ENCODE measurements at regions not wholly inside any gene's neighbourhood (a gene's known extent, or its start where the extent isn't known, plus 50 kb on each side); places are given as distances from the start of the nearest gene placed in this dataset.
"Not testable (repeated sequence)": the region's sequence is repeated elsewhere in the genome, so short reads cannot be mapped to it uniquely, and the experiment has no call there.

DNA sequence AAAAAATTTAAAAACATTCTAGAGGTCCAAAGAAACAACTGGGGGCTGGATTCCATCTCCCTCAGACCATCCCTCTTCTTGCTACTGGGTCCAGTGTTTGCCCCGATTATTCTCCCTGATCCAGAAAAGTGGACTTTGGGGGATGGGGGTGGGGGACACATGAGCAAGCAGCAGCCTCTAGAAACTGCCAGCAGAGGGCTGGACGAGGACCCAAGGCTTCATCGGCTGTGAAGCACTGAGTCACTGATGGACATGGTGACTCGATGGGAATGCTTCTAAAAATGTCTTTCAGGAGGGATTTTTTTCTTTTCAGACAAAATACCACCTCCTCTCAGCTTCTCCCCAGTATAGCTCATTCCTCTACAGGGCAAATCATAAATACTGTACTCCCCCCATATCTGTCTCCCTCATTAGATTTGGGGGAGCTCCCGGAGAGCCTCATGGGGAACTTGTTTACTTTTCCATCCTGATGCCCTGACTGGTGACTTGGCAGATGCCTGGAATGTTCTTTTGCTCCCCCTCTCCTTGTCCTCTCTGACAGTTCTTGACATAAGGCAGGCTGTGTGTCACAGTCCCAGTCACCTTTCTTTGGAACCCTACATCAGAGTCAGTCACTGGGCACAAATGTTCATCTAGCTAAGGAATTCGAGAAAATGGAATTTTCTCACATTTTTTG is 67.2 kb upstream of the STC2 start:
- TF ChIP-seq, protein P1, sequence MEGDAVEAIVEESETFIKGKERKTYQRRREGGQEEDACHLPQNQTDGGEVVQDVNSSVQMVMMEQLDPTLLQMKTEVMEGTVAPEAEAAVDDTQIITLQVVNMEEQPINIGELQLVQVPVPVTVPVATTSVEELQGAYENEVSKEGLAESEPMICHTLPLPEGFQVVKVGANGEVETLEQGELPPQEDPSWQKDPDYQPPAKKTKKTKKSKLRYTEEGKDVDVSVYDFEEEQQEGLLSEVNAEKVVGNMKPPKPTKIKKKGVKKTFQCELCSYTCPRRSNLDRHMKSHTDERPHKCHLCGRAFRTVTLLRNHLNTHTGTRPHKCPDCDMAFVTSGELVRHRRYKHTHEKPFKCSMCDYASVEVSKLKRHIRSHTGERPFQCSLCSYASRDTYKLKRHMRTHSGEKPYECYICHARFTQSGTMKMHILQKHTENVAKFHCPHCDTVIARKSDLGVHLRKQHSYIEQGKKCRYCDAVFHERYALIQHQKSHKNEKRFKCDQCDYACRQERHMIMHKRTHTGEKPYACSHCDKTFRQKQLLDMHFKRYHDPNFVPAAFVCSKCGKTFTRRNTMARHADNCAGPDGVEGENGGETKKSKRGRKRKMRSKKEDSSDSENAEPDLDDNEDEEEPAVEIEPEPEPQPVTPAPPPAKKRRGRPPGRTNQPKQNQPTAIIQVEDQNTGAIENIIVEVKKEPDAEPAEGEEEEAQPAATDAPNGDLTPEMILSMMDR (IDR thresholded peaks at IDR 0.05; ENCODE audit: low read depth, low read length), result peak; percentile 75

GRCh38 chr5:173394701-173395100 is 66.5 kb upstream of the STC2 start:
- no peak overlapping the region for H3K4me3 ChIP-seq (ENCODE audit: low read depth, low read length)
- TF ChIP-seq, protein P1 (IDR thresholded peaks at IDR 0.05; ENCODE audit: low read depth, low read length), result no peak

More for the DNA sequence above, 67.2 kb upstream of the STC2 start:
- H3K4me3 ChIP-seq (ENCODE audit: low read depth, low read length), result no peak overlapping the region

DNA sequence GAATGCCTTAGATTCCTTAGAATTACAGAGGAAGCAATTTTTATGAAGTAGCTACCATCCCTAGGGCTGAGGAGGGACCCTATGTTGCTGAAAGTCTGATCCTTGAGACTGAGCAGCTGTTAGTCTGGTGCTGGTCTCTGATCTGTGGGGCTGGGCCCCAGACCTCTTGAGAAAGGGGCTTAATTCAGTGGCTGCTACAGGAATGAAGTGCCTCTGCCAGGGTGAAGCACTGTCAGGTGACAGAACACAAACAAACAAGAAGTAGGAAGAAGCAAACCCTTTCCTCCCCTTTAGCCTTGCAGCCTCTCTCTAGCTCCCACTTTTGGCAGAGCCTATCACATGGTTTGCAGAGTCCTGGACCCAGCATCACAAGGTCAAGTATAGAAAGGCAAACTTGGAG is 64.0 kb upstream of the STC2 start:
- TF ChIP-seq, protein P1 (IDR thresholded peaks at IDR 0.05; ENCODE audit: low read depth, low read length), result no peak
- no peak overlapping the region for H3K4me3 ChIP-seq (ENCODE audit: low read depth, low read length)

- H3K4me3 ChIP-seq (ENCODE audit: low read depth, low read length), result no peak overlapping the region
- TF ChIP-seq, protein P1 (IDR thresholded peaks at IDR 0.05; ENCODE audit: low read depth, low read length), result no peak
Measured at GRCh38 chr5:173391031-173391430, 62.8 kb upstream of the STC2 start.

- not testable (repeated sequence) for H3K4me3 ChIP-seq (ENCODE audit: low read depth, low read length)
Measured at GRCh38 chr5:173387293-173387692, 59.1 kb upstream of the STC2 start.

- TF ChIP-seq, protein P1 (IDR thresholded peaks at IDR 0.05; ENCODE audit: low read depth, low read length), result no peak
- H3K4me3 ChIP-seq (ENCODE audit: low read depth, low read length), result no peak overlapping the region
Measured at GRCh38 chr5:173385832-173386360, 57.7 kb upstream of the STC2 start.

DNA sequence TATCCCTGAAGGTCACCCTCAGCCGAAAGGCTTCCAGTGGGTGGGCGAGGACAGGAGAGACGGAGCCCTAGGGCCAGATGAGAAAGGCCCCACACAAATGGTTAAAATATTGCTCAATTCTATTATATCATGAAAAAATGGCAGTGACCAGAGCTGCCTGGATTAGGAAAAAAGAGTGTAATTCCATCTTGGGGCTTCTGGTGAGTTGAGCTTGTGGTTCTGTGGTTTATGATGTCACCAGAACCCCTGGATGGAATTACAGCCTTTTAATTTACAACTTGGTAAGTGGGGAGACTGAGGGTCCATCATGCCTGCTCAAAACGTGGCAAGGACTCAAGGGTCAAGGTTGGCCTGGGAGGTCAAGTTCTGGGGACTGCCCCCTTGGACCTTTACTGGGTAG is 55.5 kb upstream of the STC2 start:
- TF ChIP-seq, protein P1 (IDR thresholded peaks at IDR 0.05; ENCODE audit: low read depth, low read length), result no peak
- no peak overlapping the region for H3K4me3 ChIP-seq (ENCODE audit: low read depth, low read length)

DNA sequence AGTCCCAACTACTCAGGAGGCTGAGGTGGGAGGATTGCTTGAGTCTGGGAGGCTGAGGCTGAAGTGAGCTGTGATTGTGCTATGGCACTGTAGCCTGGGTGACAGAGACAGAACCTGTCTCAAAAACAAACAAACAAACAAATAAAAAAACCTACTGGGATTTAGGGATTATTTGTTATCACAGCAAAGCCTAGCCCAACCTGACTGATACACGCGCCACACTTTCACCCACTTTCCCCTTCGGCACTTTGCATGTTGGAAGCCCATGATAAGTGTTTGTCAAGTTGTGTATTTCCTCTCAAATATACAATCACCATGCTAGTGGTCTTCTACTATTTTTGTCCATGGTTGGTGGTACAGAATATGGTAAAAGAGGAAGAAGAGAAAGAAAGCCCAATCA is 50.5 kb upstream of the STC2 start:
- TF ChIP-seq, protein P1 (IDR thresholded peaks at IDR 0.05; ENCODE audit: low read depth, low read length), result no peak
- H3K4me3 ChIP-seq (ENCODE audit: low read depth, low read length), result no peak overlapping the region

Data from WI38 (cell line).